Heart left ventricle (tissue), 16 donors: ENCODE measurements at regions not wholly inside any gene's neighbourhood (a gene's known extent, or its start where the extent isn't known, plus 50 kb on each side); places are given as distances from the start of the nearest gene placed in this dataset.

Source experiments
- ATAC-seq, 4 donors: fragments of 200-7000 bp; cut with Tn5 transposase; one replicate each; pipeline ENCODE4 v1.9.1; 2020 to 2022; ENCODE audit warnings: moderate library complexity in 4 of 4, mild to moderate bottlenecking in 3 of 4, moderate number of reproducible peaks in 1 of 4
- DNase-seq, 5 donors: peaks; one replicate each; pipeline ENCODE4 v3.0.0-alpha.2; 2020
- H3K27ac ChIP-seq, 12 donors: fragments of 200-600 bp; sonication (generic) in 4 of 12; one replicate each; pipeline versions ENCODE4 v1.5.0 to v1.8.0; 2016 to 2022; ENCODE audit warnings: mild to moderate bottlenecking in 2 of 12
- H3K27me3 ChIP-seq, 9 donors: fragments of 200-600 bp; sonication (generic) in 2 of 9; one replicate each; pipeline versions ENCODE4 v1.5.1 to v1.8.0; 2016 to 2022; ENCODE audit warnings: mild to moderate bottlenecking in 3 of 9
- H3K36me3 ChIP-seq, 9 donors: fragments of 200-600 bp; sonication (generic) in 2 of 9; one replicate each; pipeline versions ENCODE4 v1.5.0 to v1.8.0; 2018 to 2022; ENCODE audit warnings: mild to moderate bottlenecking in 2 of 9
- H3K4me1 ChIP-seq, 12 donors: fragments of 200-600 bp; sonication (generic) in 4 of 12; one replicate each; pipeline versions ENCODE4 v1.5.0 to v1.8.0; 2016 to 2022; ENCODE audit warnings: mild to moderate bottlenecking in 3 of 12
- H3K4me3 ChIP-seq, 12 donors: fragments of 200-600 bp; sonication (generic) in 4 of 12; one replicate each; pipeline versions ENCODE4 v1.5.0 to v1.8.0; 2017 to 2022; ENCODE audit warnings: mild to moderate bottlenecking in 9 of 12, moderate library complexity in 4 of 12
- H3K9me3 ChIP-seq, 12 donors: fragments of 200-600 bp; sonication (generic) in 4 of 12; one replicate each; pipeline versions ENCODE4 v1.5.0 to v1.8.0; 2016 to 2022; ENCODE audit warnings: mild to moderate bottlenecking in 1 of 12
- CTCF ChIP-seq, 12 donors: fragments of 200-600 bp; sonication (generic) in 4 of 12; IDR thresholded peaks; one replicate each; pipeline versions ENCODE4 v1.5.0 to v1.8.0; 2018 to 2022; ENCODE audit warnings: antibody characterized with exemption in 12 of 12, mild to moderate bottlenecking in 5 of 12
- POLR2A ChIP-seq, 2 donors: fragments of 450-650 bp; IDR thresholded peaks; one replicate each; pipeline ENCODE4 v1.6.1; 2017; ENCODE audit warnings: antibody characterized with exemption in 2 of 2, mild to moderate bottlenecking in 2 of 2, moderate library complexity in 2 of 2
- WGBS, 4 donors: extraction: QIAGEN DNeasy Blood & Tissue Kit in 2 of 4; methylation state at CpG; one replicate each; pipeline versions ENCODE4 v1.1.5 to v1.1.7; 2013 to 2018; 5-methylcytosine and 5-hydroxymethylcytosine counted together
- intact Hi-C, 10 donors: fragments of 100-400 bp; cut with DNase I; formaldehyde crosslinking; loops; one replicate each; pipeline versions ENCODE4 v1.11.1 to v1.14.2; 2022
- donor health status: ischemic (EF 13 %, LVEDD 7.1; RV severe dilation, severe dysfunction).
- donor health status: healthy with polysubstance abuse.
- donor health status: DM: no; HTN: yes; CAD: no.
- donor health status: DM: no; HTN: no; CAD: no.
- donor health status: ischemic (EF 25% LVEDD 6.9; RV normal size, moderate dysfunction).
- donor health status: ischemic (EF 25% LVEDD 5.7; RV mildly dilated, moderate dysfunction).
- donor health status: healthy.
- donor health status: DM: yes; HTN: yes; CAD: no.
- donor health status: ischemic (EF 35%, LVEDD 5.7; RV mildly dilated, moderate dysfunction).
- donor health status: nonischemic (EF 11% LVEDD 7.7; RV severe dilation, severe dysfunction).
- donor health status: DM: yes; HTN: yes; CAD: no.
- donor health status: PGD.
- donor health status: ischemic (EF 29% LVEDD 5.4; RV normal size, mild dysfunction).
- donor health status: nonischemic (EF 23%, LVEDD 6.1; RV moderate dilation, normal function).

- Histone ChIP-seq H3K36me3 (no peaks in the 10 kb centered on the region), H3K27ac (peak overlapping the region in 4 of 12 donors; percentile 17 to 55 (median 44)), H3K4me3 (no peak overlapping the region), H3K27me3 (no peaks in the 10 kb centered on the region), H3K9me3 (no peaks in the 10 kb centered on the region), H3K4me1 (peaks cover 0 to 31% (median 11%) of the 10 kb centered on the region in 12 donors)
- no peak for ATAC-seq
- intact Hi-C loops, result no loop called here
- no peak for DNase-seq
- TF ChIP-seq CTCF (IDR thresholded peaks at IDR 0.05), result no peak
- no peak for TF ChIP-seq POLR2A (IDR thresholded peaks at IDR 0.05)
- WGBS, 4 donors, result 58 to 80% (median 63%) methylated on average over 3 of the region's 3 CpGs
Measured at GRCh38 chr13:76638882-76639281, 247.3 kb downstream of the KCTD12 start.

- no peaks in the 10 kb centered on the region for H3K27me3 ChIP-seq
- intact Hi-C loops, result no loop called here
- H3K27ac ChIP-seq, result peak overlapping the region in 7 of 12 donors; percentile 17 to 55 (median 40)
- ATAC-seq (peak in 1 of 4 donors; percentile 34), DNase-seq (peak in 1 of 5 donors; percentile 12)
- TF ChIP-seq POLR2A (IDR thresholded peaks at IDR 0.05), result no peak
- no peak for TF ChIP-seq CTCF (IDR thresholded peaks at IDR 0.05)
- no peaks in the 10 kb centered on the region for H3K36me3 ChIP-seq
- peaks cover 0 to 31% (median 11%) of the 10 kb centered on the region in 12 donors for H3K4me1 ChIP-seq
- 47 to 65% (median 59%) methylated on average over 3 of the region's 3 CpGs for WGBS, 4 donors
- H3K9me3 ChIP-seq, result no peaks in the 10 kb centered on the region
- no peak overlapping the region for H3K4me3 ChIP-seq
Measured at GRCh38 chr13:76638181-76638580, 248.0 kb downstream of the KCTD12 start.

- Histone ChIP-seq H3K27me3 (no peaks in the 10 kb centered on the region), H3K36me3 (no peaks in the 10 kb centered on the region), H3K9me3 (no peaks in the 10 kb centered on the region), H3K27ac (peak overlapping the region in 6 of 12 donors; percentile 22 to 55 (median 42)), H3K4me3 (no peak overlapping the region), H3K4me1 (peaks cover 0 to 31% (median 11%) of the 10 kb centered on the region in 12 donors)
- DNase-seq (no peak), ATAC-seq (no peak)
- 55 to 70% (median 61%) methylated on average over 2 of the region's 2 CpGs for WGBS, 4 donors
- TF ChIP-seq CTCF (IDR thresholded peaks at IDR 0.05) (no peak), POLR2A (IDR thresholded peaks at IDR 0.05) (no peak)
- intact Hi-C loops, result no loop called here
Measured at GRCh38 chr13:76637641-76638141, 248.5 kb downstream of the KCTD12 start.

GRCh38 chr13:76636829-76637228 lies 249.4 kb downstream of the KCTD12 start:
- TF ChIP-seq CTCF (IDR thresholded peaks at IDR 0.05) (no peak), POLR2A (IDR thresholded peaks at IDR 0.05) (no peak)
- intact Hi-C loops, result no loop called here
- H3K27me3 ChIP-seq, result no peaks in the 10 kb centered on the region

More at GRCh38 chr13:76636829-76637228, 249.4 kb downstream of the KCTD12 start:
- DNase-seq (no peak), ATAC-seq (no peak)
- Histone ChIP-seq H3K4me3 (no peak overlapping the region), H3K4me1 (peaks cover 0 to 31% (median 11%) of the 10 kb centered on the region in 12 donors), H3K9me3 (no peaks in the 10 kb centered on the region), H3K36me3 (no peaks in the 10 kb centered on the region), H3K27ac (peak overlapping the region in 2 of 12 donors; percentile 8 to 22)
- WGBS, 4 donors, result 67 to 74% (median 69%) methylated on average over 2 of the region's 2 CpGs
